H1 (cell line): ENCODE measurements at regions not wholly inside any gene's neighbourhood (a gene's known extent, or its start where the extent isn't known, plus 50 kb on each side); places are given as distances from the start of the nearest gene placed in this dataset.

Source experiments
- CTCF ChIA-PET: fragments of 300-600 bp; sonication (Branson Sonifier 250); formaldehyde crosslinking; loops from one replicate; lab custom pipeline; 2021; ENCODE audit not compliant: partially characterized antibody; lab: Charles Lee
- POLR2A ChIA-PET: fragments of 300-600 bp; sonication (Branson Sonifier 250); formaldehyde crosslinking; loops from one replicate; lab custom pipeline; 2021; ENCODE audit warnings: inconsistent platforms; ENCODE audit not compliant: partially characterized antibody; lab: Charles Lee
- DNase-seq, 2 experiments: peaks; one replicate each; pipeline versions ENCODE4 v3.0.0 to v3.0.0-alpha.2; 2010 to 2022; ENCODE audit warnings: low spot score in 2 of 2, low read depth in 1 of 2, mixed read lengths in 1 of 2
- FAIRE-seq: peaks from 2 replicates; lab custom pipeline; 2011; peaks lifted over from hg19 to GRCh38; lab: Jason Lieb, UNC
- H2AFZ ChIP-seq: 2 replicates; pipeline ENCODE4 v1.8.1; 2012; ENCODE audit warnings: low read length, inconsistent platforms
- H2AK5ac ChIP-seq: 2 replicates; pipeline ENCODE4 v1.6.1; 2013; ENCODE audit warnings: low read depth, low read length
- H2BK120ac ChIP-seq: replicated peaks from 2 replicates; pipeline ENCODE3; 2013; ENCODE audit warnings: low read depth, low read length, inconsistent platforms
- H2BK12ac ChIP-seq: 2 replicates; pipeline ENCODE4 v1.6.1; 2013; ENCODE audit warnings: low read depth, low read length
- H2BK15ac ChIP-seq: 2 replicates; pipeline ENCODE4 v1.6.1; 2013; ENCODE audit warnings: low read length
- H2BK20ac ChIP-seq: 2 replicates; pipeline ENCODE4 v1.6.1; 2013; ENCODE audit warnings: low read length
- H2BK5ac ChIP-seq: 2 replicates; pipeline ENCODE4 v1.6.1; 2013; ENCODE audit warnings: low read depth, low read length
- H3K14ac ChIP-seq: 2 replicates; pipeline ENCODE4 v1.6.1; 2013; ENCODE audit warnings: inconsistent platforms; ENCODE audit not compliant: insufficient read length
- H3K18ac ChIP-seq: 2 replicates; pipeline ENCODE4 v1.6.1; 2013; ENCODE audit warnings: low read length; ENCODE audit errors: extremely low read depth
- H3K23ac ChIP-seq: 2 replicates; pipeline ENCODE4 v1.6.1; 2013; ENCODE audit warnings: inconsistent platforms; ENCODE audit not compliant: insufficient read length
- H3K23me2 ChIP-seq: 2 replicates; pipeline ENCODE4 v1.6.1; 2013; ENCODE audit warnings: low read depth, low read length
- H3K27ac ChIP-seq: 2 replicates; pipeline ENCODE4 v1.6.1; 2011; ENCODE audit warnings: low read depth, low read length, inconsistent platforms
- H3K27me3 ChIP-seq, 4 experiments: replicated peaks in 1 of 4; 1 replicate in 1 of 4; 2 replicates in 3 of 4; pipeline versions ENCODE4 v1.6.1 to v1.8.1; 2011 to 2013; ENCODE audit warnings: low read length in 3 of 4, mild to moderate bottlenecking in 3 of 4, inconsistent platforms in 2 of 4, mixed read lengths in 2 of 4, moderate library complexity in 1 of 4; ENCODE audit not compliant: control insufficient read depth in 3 of 4, insufficient read depth in 3 of 4; ENCODE audit errors: extremely low read depth in 1 of 4
- H3K36me3 ChIP-seq, 4 experiments: 2 replicates each; pipeline versions ENCODE4 v1.6.1 to v1.8.1; 2011 to 2013; ENCODE audit warnings: mild to moderate bottlenecking in 4 of 4, low read length in 3 of 4, moderate library complexity in 2 of 4, control low read depth in 1 of 4, inconsistent platforms in 1 of 4; ENCODE audit not compliant: insufficient read depth in 4 of 4, control insufficient read depth in 2 of 4
- H3K4ac ChIP-seq: replicated peaks from 2 replicates; pipeline ENCODE3; 2013; ENCODE audit warnings: low read length, low read depth, mixed read lengths, inconsistent platforms; ENCODE audit not compliant: insufficient read length
- H3K4me1 ChIP-seq, 4 experiments: replicated peaks in 1 of 4; 1 replicate in 1 of 4; 2 replicates in 3 of 4; pipeline versions ENCODE4 v1.6.1 to v1.8.1; 2011 to 2013; ENCODE audit warnings: low read length in 3 of 4, inconsistent platforms in 2 of 4, mixed read lengths in 1 of 4; ENCODE audit not compliant: insufficient read depth in 4 of 4, control insufficient read depth in 3 of 4
- H3K4me2 ChIP-seq, 2 experiments: 2 replicates each; pipeline versions ENCODE4 v1.6.1 to v1.8.1; 2011 to 2013; ENCODE audit warnings: low read depth in 2 of 2, low read length in 2 of 2, control low read depth in 1 of 2, inconsistent platforms in 1 of 2, mild to moderate bottlenecking in 1 of 2; ENCODE audit not compliant: insufficient read depth in 1 of 2
- H3K4me3 ChIP-seq, 4 experiments: fragments of 200-600, 300-600 bp in 1 of 4; sonication (generic), shearing (Covaris generic), sonication (Bioruptor Twin) in 1 of 4; 2 replicates each; pipeline versions ENCODE4 v1.5.1 to v1.8.1; 2011 to 2016; ENCODE audit warnings: low read length in 4 of 4, low read depth in 3 of 4, control low read depth in 2 of 4, inconsistent platforms in 2 of 4, mild to moderate bottlenecking in 2 of 4, mixed read lengths in 1 of 4, moderate library complexity in 1 of 4; ENCODE audit not compliant: insufficient read depth in 2 of 4; ENCODE audit errors: extremely low read depth in 1 of 4
- H3K56ac ChIP-seq: replicated peaks from 2 replicates; pipeline ENCODE3; 2013; ENCODE audit warnings: low read depth, mild to moderate bottlenecking, mixed read lengths, low read length, inconsistent platforms; ENCODE audit not compliant: insufficient read length
- H3K79me1 ChIP-seq: 2 replicates; pipeline ENCODE4 v1.6.1; 2013; ENCODE audit warnings: low read depth, low read length, control low read depth
- H3K79me2 ChIP-seq, 2 experiments: 2 replicates each; pipeline versions ENCODE4 v1.6.1 to v1.8.1; 2012 to 2013; ENCODE audit warnings: low read length in 2 of 2, mild to moderate bottlenecking in 2 of 2, inconsistent platforms in 1 of 2; ENCODE audit not compliant: insufficient read depth in 2 of 2, control insufficient read depth in 1 of 2
- H3K9ac ChIP-seq, 4 experiments: replicated peaks in 1 of 4; 1 replicate in 1 of 4; 2 replicates in 3 of 4; pipeline versions ENCODE4 v1.6.1 to v1.8.1; 2011 to 2013; ENCODE audit warnings: low read depth in 3 of 4, low read length in 3 of 4, control low read depth in 2 of 4, mild to moderate bottlenecking in 2 of 4, moderate library complexity in 2 of 4, inconsistent platforms in 1 of 4; ENCODE audit errors: extremely low read depth in 1 of 4
- H3K9me3 ChIP-seq, 2 experiments: 2 replicates each; pipeline versions ENCODE4 v1.6.1 to v1.8.1; 2012 to 2013; ENCODE audit warnings: mild to moderate bottlenecking in 2 of 2, moderate library complexity in 2 of 2, control low read depth in 1 of 2, inconsistent platforms in 1 of 2, low read depth in 1 of 2, low read length in 1 of 2, mixed read lengths in 1 of 2; ENCODE audit not compliant: insufficient read depth in 2 of 2
- H4K20me1 ChIP-seq, 2 experiments: replicated peaks in 1 of 2; 2 replicates each; pipeline versions ENCODE3 to v1.8.1; 2011 to 2013; ENCODE audit warnings: inconsistent platforms in 2 of 2, low read length in 2 of 2, mild to moderate bottlenecking in 1 of 2; ENCODE audit not compliant: insufficient read depth in 2 of 2, control insufficient read depth in 1 of 2
- H4K5ac ChIP-seq: 2 replicates; pipeline ENCODE4 v1.6.1; 2013; ENCODE audit warnings: low read length, low read depth, mixed read lengths, inconsistent platforms; ENCODE audit not compliant: insufficient read length
- H4K8ac ChIP-seq: 2 replicates; pipeline ENCODE4 v1.8.0; 2013; ENCODE audit warnings: mild to moderate bottlenecking, moderate library complexity, low read length, inconsistent platforms; ENCODE audit not compliant: insufficient read depth; ENCODE audit errors: extremely low read depth
- H4K91ac ChIP-seq: replicated peaks from 2 replicates; pipeline ENCODE3; 2013; ENCODE audit warnings: low read length, mixed read lengths, inconsistent platforms; ENCODE audit not compliant: insufficient read length
- ASH2L ChIP-seq: fragments of 200-600, 300-600 bp; sonication (generic); IDR thresholded peaks from one replicate; pipeline ENCODE4 v1.7.1; 2017; ENCODE audit warnings: low read length
- ATF2 ChIP-seq: IDR thresholded peaks from 2 replicates; pipeline ENCODE4 v1.6.1; 2012; ENCODE audit warnings: low read length, inconsistent platforms
- CTBP2 ChIP-seq: IDR thresholded peaks from 2 replicates; pipeline ENCODE4 v1.7.0; 2011; ENCODE audit warnings: borderline replicate concordance, mild to moderate bottlenecking, moderate library complexity, mixed read lengths, low read length; ENCODE audit not compliant: insufficient read depth, insufficient read length
- FOSL1 ChIP-seq: IDR thresholded peaks from 2 replicates; pipeline ENCODE4 v1.6.1; 2011; ENCODE audit warnings: mild to moderate bottlenecking, low read depth, low read length, moderate library complexity; ENCODE audit not compliant: insufficient read depth
- GABPA ChIP-seq: IDR thresholded peaks from 2 replicates; pipeline ENCODE4 v1.6.1; 2011; ENCODE audit warnings: mild to moderate bottlenecking, low read length, moderate library complexity, borderline replicate concordance; ENCODE audit not compliant: insufficient read depth
- JUN ChIP-seq: IDR thresholded peaks from 2 replicates; pipeline ENCODE4 v1.6.1; 2011; ENCODE audit warnings: low read depth, mild to moderate bottlenecking, improper control_type of control experiment, low read length
- PHF8 ChIP-seq: fragments of 200-600 bp; sonication (generic); conservative IDR thresholded peaks from 2 replicates; pipeline ENCODE4 v1.7.1; 2012; ENCODE audit warnings: low read depth, mild to moderate bottlenecking, inconsistent platforms, low read length, moderate library complexity
- POLR2AphosphoS5 ChIP-seq: IDR thresholded peaks from 2 replicates; pipeline ENCODE4 v1.6.1; 2011; ENCODE audit warnings: low read depth, low read length
- RBBP5 ChIP-seq: IDR thresholded peaks from 2 replicates; pipeline ENCODE4 v1.7.1; 2012; ENCODE audit warnings: low read depth, mild to moderate bottlenecking, inconsistent platforms, low read length, moderate library complexity, borderline replicate concordance
- RNF2 ChIP-seq: fragments of 200-900, 300-1000 bp; sonication (generic); IDR thresholded peaks from 2 replicates; pipeline ENCODE4 v1.7.1; 2016; ENCODE audit warnings: borderline replicate concordance, low read depth, mild to moderate bottlenecking, antibody characterized with exemption, low read length; ENCODE audit not compliant: poor library complexity, severe bottlenecking; ENCODE audit errors: missing control alignments
- TAF1 ChIP-seq: IDR thresholded peaks from 2 replicates; pipeline ENCODE4 v1.6.1; 2011; ENCODE audit warnings: mild to moderate bottlenecking, low read depth, low read length
- USF2 ChIP-seq: IDR thresholded peaks from 2 replicates; pipeline ENCODE4 v1.6.1; 2011; ENCODE audit warnings: low read length, improper control_type of control experiment
- WGBS, 2 experiments: shearing (Covaris generic) in 1 of 2; methylation state at CpG; one replicate each; pipeline versions ENCODE4 v1.1.6 to v1.1.7; 2013 to 2015; ENCODE audit warnings: low lambda C conversion rate in 2 of 2, mixed read lengths in 2 of 2, inconsistent platforms in 1 of 2, low coverage in 1 of 2, missing lambda C conversion rate in 1 of 2; ENCODE audit not compliant: insufficient replicate concordance in 2 of 2, insufficient coverage in 1 of 2, insufficient read length in 1 of 2; ENCODE audit errors: extremely low coverage in 1 of 2, missing lambda C conversion rate in 1 of 2; 5-methylcytosine and 5-hydroxymethylcytosine counted together

GRCh38 chr5:68395302-68395701 lies 179.7 kb downstream of the PIK3R1 start:
- Histone ChIP-seq H3K79me2 (no peaks in the 10 kb centered on the region), H2BK12ac (no peak overlapping the region), H2BK5ac (no peak overlapping the region), H3K56ac (no peak overlapping the region), H3K79me1 (no peaks in the 10 kb centered on the region), H3K9ac (no peak overlapping the region), H3K9me3 (no peaks in the 10 kb centered on the region), H2BK15ac (no peak overlapping the region), H4K5ac (no peak overlapping the region), H3K4me1 (no peaks in the 10 kb centered on the region), H3K23ac (no peak overlapping the region), H4K20me1 (no peaks in the 10 kb centered on the region), H2AK5ac (no peak overlapping the region), H3K27me3 (no peaks in the 10 kb centered on the region), H3K36me3 (no peaks in the 10 kb centered on the region), H3K4me3 (no peak overlapping the region), H3K18ac (no peak overlapping the region), H3K14ac (no peak overlapping the region), H3K23me2 (no peaks in the 10 kb centered on the region), H2BK120ac (no peak overlapping the region), H2BK20ac (no peak overlapping the region), H4K8ac (no peak overlapping the region), H4K91ac (no peak overlapping the region), H3K27ac (no peak overlapping the region), H3K4ac (no peak overlapping the region), H2AFZ (no peak overlapping the region), H3K4me2 (no peak overlapping the region)
- 94 to 100% methylated on average over 2 to 8 of the region's 8 CpGs for WGBS, 2 experiments
- POLR2A ChIA-PET, result no interaction called here
- no peak for FAIRE-seq
- CTCF ChIA-PET, result no interaction called here
- DNase-seq, result no peak
- TF ChIP-seq FOSL1 (no peak), RBBP5 (no peak), POLR2AphosphoS5 (no peak), ATF2 (no peak), RNF2 (no peak), ASH2L (no peak), JUN (no peak), TAF1 (no peak), USF2 (no peak), PHF8 (no peak), CTBP2 (no peak), GABPA (no peak)
